Renal pelvis (tissue), 1 donor: ENCODE measurements at regions not wholly inside any gene's neighbourhood (a gene's known extent, or its start where the extent isn't known, plus 50 kb on each side); places are given as distances from the start of the nearest gene placed in this dataset.

ENCODE experiments used
- DNase-seq: peaks from one replicate; pipeline ENCODE4 v3.0.0-alpha.2; 2013

DNA sequence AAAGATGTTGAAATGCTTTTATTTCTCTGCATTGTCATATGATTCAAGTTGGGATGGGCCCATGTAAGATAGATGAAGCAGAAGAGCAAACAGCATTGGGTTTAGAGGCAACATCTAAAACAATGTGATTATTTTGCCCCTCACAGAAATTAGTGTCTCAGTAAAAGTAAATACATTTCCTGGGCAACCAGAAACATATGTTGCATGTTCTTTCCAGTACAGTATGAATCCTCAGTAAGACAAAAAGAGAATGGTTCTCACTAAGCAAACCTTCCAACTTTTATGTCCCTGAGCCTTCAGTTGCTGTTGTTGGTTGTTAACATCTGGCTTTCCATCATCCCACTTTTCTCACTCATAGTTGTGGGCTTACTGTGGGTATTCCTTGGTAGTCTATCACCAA lies 222.5 kb upstream of the PRPS1L1 start:
- DNase-seq, result no peak

DNA sequence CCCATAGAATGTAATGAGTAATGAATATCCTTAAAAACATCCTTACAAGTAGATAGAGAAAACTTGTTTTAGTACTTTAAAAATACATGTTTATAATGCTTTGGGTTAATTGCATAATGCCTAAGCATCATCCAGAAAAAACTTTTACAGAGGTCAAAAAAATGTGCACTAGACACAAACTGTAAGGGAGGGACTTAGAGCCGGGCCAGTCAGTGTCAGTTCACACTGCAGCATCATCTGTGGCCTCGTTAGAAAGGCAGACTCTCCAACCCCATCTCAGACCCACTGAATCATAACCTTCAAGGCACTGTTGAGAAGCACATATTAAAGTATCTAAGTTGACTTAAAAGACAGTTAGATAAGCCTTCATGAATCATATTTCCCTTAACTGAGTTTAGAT lies 230.1 kb upstream of the PRPS1L1 start:
- DNase-seq, result no peak

DNA sequence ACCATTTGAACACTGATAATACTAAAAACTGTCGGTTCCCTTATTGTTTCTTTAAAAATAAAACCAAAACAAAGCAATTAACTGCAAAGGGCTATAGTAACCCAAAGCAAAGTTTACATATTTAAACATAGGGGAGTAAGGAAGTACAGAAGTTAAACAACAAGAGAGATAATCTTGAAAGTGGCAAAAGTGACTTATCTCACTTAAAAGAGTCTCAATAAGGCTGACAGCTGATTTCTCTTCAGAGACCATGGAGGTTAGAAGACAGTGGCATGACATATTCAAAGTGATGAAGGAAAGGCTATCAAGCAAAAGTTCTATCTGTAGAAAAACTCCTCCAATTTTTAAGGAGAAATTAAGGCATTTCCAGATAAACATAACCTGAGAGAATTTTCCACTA lies 233.5 kb upstream of the HDAC9 start:
- DNase-seq, result no peak

DNA sequence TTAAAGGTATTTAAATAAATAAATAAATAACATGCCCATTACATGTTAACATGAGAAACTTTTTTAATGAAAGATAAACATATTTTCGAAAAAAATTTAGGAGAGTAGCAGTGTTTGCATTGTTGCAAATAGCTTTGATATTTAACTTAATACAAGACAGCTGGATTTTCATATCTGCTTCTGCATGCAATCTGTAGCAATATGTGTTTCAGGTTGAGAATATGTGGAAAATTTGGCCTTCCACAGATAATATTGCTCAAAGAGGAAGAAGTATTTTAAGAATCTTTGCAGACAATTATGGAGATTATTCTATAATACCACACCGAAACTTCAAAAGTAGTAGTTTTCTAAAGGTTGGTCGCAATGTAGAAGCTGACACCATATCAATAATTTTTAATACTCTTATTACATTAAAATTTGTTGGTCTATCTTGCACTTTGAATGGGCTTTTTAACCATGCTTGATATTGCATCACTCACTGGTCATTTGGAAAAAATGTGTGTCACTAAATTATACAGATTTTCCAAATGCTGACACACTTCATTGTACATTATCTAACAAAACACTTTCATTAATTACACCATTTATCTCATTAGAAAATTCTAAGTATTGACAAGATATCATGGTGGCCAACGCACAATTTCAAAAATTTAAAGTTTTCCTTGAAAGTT lies 229.8 kb upstream of the HDAC9 start:
- DNase-seq, result no peak

DNA sequence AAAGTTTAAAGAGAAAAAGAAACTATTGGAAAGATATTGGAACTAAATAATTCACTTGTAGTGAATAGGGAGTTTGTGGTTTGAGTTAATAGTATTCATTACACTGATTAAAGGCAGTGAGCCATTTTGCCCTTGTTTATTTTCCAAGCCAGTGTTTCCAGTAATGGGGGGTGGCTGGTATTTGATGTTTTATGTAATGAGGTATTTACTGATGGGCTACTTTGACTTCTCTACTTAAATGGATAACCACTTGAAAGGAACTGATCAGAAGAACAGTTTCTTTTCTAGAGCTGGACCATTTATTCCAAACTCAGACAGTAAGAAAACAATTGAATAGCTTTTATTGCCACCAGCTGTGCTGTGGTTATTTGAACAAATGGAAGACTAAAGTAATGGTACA lies 227.0 kb upstream of the HDAC9 start:
- no peak for DNase-seq

DNA sequence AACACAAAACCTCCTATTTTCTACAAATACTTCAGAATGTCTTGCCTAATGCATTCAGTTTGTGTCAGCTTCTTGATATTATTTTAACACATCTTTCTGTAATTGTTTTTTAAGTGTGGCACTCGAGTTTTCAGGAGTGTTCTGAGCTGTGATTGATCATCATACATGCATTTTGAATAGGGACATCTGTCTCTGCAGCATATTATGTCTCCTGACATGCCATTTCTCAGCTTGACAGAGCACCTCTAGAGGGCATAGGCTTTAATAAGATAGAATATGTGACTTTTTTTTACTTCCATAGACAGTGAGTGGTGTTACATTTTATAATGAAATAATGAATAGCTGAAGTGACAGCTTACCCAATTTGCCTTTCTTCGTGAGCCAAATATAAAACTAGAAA lies 219.2 kb upstream of the HDAC9 start:
- no peak for DNase-seq

DNA sequence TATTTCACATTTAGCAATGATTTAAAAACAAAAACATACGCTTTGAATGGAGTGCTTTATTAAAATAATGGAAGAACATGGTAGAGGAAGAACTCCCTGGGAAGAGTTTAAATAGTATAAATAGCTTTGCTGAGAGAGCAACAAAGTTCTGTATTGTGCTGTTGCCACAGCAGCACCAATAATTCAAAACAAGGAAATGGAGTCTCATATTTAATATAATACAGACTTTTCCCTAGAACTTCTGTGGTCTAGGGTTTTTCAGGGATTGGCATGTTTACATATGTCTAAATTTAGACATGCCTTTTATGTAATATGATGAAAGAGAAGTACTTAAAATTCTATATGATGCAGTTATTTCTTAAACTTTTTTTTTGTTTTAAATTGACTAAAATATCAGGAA lies 217.2 kb upstream of the HDAC9 start:
- no peak for DNase-seq

DNA sequence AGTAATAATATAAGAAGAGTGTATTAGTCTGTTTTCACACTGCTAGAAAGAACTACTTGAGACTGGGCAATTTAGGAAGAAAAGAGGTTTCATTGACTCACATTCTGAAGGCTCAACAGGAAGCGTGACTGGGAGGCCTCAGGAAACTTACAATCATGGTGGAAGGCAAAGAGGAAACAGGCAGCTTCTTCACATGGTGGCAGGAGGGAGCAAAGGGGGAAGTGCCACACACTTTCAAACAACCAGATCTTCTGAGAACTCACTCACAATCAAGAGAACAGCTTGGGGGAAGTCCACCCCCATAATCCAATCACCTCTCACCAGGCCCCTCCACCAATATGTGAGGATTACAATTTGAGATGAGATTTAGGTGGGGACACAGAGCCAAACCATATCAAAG lies 212.5 kb upstream of the HDAC9 start:
- DNase-seq, result no peak

DNA sequence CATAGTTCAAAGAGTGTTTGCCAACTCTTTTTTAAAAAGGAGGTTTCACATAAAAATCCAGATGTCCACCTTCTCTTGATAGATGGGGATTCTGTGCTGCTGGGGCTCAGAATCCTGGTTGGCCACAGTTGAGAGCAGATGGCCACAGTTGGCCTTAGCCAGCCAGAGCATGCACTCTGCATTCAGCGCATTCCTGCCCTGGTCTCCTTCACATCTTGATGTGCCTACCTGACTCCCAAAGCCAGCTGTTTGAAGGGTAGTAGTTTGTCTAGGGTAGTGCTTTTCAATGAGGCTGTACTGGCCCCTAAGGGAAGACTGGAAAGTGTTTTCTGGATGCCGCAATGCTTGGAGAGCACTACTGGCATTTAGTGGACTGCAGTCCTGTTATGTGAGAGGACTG lies 208.1 kb upstream of the HDAC9 start:
- no peak for DNase-seq

DNA sequence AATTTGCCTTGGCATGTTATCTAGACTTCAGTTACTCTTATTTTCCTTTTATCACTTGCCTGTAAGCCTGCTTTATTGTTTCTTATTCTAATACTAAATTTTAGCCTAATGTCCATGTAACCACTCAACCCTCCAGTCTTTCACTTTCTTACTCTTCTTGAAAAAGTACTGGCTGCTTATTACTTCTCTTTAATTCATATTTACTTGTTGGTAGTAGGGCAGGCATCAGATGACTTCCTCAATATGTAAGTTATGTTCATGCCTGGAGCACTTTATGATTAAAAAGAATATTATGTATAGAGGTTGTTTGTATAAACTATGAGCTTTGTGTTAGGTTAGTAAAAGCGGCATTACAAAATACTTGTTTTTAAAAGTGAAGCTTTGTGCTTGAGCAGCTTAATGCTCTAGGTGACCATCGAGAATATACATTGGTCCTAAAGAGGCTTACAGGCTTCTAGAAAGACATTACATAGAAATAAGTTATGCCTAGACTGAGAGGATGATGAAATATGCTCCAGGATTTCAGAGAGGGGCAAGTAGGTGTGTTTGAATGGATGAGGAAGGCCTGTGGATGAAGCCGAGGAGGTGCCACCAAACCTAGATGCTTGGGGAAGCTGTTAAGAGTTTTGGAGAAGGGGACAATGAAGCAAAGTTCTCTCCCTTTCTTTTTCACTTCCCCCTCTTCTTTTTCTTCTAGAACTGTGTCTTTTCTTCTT lies 207.1 kb upstream of the HDAC9 start:
- DNase-seq, result no peak

DNA sequence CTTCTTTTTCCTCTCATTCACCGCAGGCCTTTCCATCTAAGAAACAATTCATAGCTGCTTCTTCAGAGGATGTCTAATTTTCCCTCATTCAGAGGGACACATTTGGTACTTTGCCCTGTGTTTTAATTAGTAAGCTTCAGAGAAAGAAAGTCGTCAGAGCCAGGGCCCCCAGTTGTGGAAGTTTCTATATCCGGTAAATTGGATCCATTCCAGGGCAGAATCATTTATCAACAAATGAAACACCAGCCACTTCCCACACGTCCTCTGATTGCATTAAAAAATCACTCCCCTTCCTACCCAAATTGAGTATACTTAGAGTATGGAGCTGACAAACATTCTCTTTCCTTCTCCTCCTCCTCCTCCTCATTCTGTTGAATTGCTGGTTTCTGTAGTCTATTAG lies 205.8 kb upstream of the HDAC9 start:
- DNase-seq, result no peak

DNA sequence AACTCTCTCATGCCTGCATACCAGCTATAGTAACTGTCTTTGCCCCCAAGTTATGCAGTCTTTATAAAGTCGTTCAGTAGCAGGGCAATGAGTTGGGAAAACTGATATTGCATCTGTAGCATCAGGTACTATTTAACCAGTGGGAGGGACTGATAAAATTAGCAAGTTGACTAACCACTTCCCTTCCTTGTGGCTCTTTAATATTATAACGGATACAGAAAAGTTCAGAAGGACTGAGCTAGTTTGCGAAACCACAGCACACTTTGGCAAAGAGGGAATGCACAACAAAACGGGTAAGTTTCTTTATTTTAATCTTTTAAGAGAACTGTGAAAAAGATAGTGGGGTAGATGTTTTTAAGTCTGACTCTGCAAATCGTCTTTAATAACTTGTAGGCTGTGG lies 205.3 kb upstream of the HDAC9 start:
- DNase-seq, result no peak

DNA sequence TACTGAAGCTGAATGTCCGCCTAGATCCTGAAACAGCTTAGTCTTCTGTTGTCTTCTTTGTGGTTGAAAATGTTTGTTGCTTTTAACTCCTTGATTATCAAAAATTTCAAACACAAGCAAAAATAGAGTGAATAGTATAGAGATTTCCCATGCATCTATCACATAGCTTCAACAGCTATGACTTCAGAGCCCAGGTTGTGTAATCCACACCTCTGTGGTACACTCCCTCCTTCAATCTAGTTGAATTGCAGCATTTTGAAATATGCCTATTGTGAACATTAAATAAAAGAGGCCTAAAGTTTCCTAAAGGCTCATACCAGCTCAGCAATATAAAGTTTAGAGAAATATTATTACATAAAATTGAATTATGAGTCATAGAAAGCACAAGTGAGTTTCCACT lies 204.7 kb upstream of the HDAC9 start:
- no peak for DNase-seq

DNA sequence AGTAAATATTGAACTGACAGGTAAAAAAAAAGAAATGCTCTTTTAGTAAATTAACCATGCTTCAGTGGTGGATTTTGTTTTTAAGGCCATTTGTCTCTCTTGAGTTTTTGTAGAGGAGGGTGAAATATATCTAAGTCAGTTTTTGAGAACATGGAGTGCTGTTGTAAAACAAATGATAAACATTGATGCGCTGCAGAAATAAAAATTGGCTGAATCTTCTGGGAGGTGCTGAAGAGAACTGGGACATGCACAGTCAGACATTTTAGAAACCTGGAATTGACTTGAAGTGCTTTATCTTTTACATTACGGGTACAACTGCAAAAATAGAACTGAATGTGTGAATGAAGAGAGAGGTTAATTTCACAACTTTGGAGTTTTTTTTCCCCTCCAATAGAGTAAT lies 203.0 kb upstream of the HDAC9 start:
- no peak for DNase-seq

DNA sequence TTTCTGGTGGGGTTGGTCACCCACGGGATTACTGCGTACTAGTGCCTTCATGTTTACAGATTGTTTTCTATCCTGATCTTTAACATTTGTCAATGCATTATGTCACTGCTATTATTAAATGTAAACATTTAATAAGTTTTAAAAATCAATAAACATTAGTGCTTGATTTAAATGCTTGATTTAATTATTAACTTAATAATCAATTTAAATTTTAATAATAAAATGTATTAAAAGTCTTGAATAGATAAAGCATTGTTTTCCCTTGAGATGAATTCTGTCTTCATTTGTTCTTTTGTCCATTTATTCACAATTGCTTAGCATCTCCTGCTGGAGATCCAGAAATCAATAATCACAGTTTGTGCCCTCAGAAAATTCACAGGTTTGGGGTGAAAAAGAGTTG lies 201.8 kb upstream of the HDAC9 start:
- no peak for DNase-seq

DNA sequence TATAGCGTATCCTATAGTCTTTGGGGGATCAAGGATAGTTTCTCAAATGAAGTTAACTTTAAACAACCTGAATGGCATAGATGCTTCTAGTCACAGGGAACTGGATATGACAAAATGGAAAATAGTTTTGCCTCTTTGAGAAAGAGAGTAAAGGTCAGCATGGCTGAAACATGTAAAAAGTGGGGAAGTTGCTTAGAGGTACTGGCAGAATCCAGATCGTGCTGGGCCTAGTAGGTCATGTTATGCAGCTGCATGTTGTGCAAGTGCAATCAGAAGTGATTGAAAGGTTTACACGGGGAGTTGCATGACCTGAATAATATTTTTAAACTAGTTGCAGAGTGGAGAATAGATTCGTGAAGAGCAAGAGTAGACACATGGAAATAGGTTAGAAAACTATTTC lies 201.1 kb upstream of the HDAC9 start:
- no peak for DNase-seq

DNA sequence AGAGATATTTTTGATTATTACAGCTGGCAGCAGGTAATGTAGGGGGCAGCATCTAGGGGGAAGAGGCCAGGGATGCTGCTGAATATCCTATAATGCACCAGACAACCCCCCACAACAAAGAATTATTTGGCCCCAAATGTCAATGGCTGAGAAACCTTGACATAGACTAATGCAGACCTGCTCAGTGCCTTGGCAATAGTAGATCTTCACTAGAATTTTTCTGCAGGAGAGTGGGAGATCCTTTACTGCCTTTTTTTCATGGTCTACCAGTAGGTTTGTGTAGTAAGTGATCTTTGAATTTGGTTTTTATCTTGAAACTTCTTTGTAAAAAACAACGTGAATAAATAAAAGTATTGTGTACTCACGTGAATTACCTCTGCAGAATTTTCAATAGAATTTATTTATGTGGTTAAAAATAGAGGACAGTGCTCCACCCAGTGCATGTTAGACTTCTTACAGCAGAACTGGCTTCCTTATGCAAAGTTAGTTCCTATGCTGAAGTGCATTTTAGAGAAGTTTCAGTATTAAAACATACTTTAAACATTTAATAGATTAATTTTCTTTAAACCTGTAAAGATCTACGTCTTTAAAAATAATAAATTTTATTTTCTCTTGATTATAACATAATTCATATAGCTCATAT lies 199.6 kb upstream of the HDAC9 start:
- DNase-seq, result no peak

DNA sequence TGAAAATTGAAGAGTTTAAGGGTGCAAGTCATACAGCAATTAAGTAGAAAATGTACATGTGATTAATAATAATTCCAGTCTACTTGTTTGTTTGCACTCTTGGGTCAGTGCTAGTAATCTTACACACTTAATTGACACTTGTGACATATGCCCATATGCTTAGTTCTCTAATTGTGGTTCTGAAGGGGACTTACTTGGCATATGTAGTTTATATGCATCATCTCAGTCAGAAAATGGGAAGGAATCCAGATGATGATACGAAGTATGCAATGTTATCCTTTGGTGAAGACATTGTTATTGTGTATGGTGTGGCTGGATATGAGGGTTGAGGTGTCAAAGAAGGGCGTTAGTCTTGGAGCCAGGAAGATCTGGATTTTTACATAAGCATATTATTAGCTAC lies 193.5 kb upstream of the HDAC9 start:
- no peak for DNase-seq

DNA sequence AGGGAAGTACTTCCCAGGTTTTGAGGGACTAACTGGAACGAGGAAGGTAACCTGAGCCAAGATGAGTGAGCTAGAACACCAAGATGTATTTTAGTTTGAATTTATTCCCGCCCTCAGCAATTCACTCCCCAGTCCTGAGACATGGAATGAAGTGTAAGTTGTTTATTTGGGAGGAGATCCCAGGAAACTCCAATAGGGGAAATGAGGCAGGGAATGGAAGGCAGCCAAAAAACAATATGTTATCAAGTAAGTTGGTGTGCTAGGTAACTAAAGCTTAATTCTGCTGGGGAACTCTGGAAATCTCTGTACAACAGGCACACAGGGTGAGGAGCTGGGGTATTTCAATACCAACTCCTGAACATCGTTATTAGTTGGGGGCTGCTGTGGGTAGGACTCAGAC lies 189.7 kb upstream of the HDAC9 start:
- no peak for DNase-seq

DNA sequence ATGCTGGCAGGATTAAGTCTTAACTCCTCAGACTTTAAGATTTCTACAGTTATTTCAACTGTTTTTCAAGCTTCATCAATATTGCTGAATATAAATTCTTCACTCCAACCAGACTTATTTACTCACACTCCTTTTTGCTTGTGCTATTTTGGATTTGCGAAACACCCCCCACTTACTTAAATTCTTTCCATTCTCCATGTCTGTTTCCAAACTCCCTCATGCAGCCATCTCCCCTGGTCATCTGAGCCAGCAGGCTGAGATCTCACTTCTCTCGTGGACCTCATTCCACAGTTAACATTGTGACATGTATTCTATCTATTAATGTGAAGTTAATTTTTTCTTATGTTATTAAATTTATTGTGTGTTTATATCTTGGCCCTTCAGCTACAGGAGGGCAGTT lies 188.9 kb upstream of the HDAC9 start:
- DNase-seq, result no peak

DNA sequence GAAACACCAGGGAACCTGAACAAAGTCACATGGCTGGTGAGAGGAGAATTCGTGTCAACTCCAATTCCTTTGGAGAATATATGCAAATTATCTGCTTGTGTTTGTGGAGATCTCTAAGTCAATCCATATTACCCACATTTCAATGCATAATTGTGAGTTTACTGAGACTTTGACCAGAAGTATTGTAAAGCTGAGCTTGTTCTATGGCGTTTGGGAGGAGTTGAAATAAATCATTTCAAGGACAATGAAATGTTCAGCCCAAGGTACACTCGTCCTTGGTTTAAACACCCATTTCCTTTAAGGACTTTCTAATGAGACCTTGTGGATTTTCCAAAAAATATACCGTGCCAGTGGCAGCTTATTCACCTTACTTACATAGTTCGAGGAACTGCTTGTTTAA lies 186.6 kb upstream of the HDAC9 start:
- no peak for DNase-seq

DNA sequence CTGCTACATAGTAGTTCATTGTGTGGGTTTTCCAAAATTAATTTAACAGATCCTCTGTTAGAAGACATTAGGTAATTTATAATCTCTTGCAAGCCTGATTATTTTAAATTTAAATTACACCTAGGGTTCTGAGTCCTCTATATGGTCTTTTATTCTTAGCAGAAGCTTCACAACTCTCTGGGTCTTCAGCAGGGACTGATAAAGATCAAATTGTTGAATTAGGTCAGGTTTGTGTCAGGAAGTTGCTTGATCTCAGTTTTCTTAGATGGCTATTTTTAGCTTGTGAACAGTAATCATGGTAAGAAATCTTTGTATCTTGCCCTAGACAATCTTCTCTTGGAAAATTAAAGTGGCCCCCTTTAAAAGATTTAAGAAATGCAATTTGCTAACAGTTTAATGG lies 183.1 kb upstream of the HDAC9 start:
- DNase-seq, result no peak

DNA sequence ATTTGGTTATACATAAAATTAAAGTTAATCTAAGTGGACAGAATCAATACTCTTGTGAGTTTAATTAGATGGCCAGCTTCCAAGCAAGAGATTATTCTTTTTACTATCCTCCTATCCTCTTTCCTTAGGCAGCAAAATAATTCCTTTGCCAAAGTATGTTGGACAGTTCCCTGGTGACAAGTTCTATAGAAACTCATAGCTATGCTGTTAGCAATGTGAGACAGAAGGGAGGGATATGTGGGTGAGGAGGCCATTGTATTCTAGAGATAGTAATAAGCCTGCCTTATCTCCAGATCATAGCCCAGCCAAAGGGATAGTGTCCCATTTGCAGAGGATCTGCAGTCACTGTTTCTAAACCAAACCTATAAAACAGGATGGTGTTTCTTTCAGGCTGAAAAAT lies 181.6 kb upstream of the HDAC9 start:
- DNase-seq, result no peak

DNA sequence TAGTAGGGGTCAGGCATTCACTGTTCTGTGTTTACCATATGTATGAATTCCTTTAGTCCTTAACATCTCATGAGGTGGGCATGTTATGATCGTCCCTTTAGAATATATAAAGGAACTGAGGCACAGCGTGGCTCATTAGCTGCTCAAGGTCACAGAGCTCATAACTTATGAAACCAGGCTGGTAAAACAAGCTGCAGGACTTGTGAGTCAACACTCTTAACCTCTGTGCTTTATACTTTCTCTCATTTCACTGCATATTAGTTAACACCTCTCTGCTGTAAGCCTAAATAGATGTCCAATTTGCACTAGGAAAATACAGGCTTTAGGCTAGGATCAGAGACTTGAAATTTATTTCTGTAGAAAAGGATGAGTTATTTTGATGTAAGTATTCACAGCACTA lies 180.3 kb upstream of the HDAC9 start:
- no peak for DNase-seq
